HL-60 (cell line): ENCODE measurements at regions not wholly inside any gene's neighbourhood (a gene's known extent, or its start where the extent isn't known, plus 50 kb on each side); places are given as distances from the start of the nearest gene placed in this dataset.

Experiments
- CTCF ChIP-seq: IDR thresholded peaks from one replicate; pipeline ENCODE4 v1.5.1; 2011; ENCODE audit warnings: low read length, control low read depth, inconsistent platforms; ENCODE audit not compliant: insufficient read depth
- GABPA ChIP-seq: IDR thresholded peaks from 2 replicates; pipeline ENCODE4 v1.6.1; 2012; ENCODE audit warnings: low read depth
- POLR2AphosphoS5 ChIP-seq: IDR thresholded peaks from 2 replicates; pipeline ENCODE4 v1.6.1; 2012; ENCODE audit warnings: low read depth
- SPI1 ChIP-seq: IDR thresholded peaks from 2 replicates; pipeline ENCODE4 v1.6.1; 2012; ENCODE audit warnings: low read depth, mild to moderate bottlenecking, borderline replicate concordance
- TF ChIP-seq, protein P1 (sequence below): IDR thresholded peaks from 2 replicates; pipeline ENCODE4 v1.6.1; 2012; ENCODE audit warnings: low read depth; ENCODE audit not compliant: insufficient replicate concordance

DNA sequence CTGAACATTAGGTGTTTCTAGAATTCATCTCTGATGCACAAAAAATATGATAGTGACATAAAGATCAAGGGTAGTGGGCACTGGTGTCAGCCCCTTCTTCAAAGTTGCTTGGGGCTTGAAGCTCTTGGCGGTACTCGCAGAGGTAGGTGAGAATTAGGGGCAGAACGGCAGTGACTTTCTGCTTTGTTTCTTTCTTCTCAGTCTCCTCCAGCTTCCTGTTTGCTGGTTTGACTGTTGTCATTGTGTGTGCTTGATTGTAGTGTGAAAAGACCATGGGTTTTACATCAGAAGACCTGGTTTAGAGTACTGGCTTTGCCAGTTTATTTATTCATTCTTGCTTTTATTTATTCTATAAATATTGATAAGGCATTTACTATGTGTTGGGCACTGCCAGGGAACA, 156.7 kb upstream of the PLET1 start:
- TF ChIP-seq POLR2AphosphoS5 (no peak), CTCF (no peak), GABPA (no peak), SPI1 (no peak)
- TF ChIP-seq, protein P1, sequence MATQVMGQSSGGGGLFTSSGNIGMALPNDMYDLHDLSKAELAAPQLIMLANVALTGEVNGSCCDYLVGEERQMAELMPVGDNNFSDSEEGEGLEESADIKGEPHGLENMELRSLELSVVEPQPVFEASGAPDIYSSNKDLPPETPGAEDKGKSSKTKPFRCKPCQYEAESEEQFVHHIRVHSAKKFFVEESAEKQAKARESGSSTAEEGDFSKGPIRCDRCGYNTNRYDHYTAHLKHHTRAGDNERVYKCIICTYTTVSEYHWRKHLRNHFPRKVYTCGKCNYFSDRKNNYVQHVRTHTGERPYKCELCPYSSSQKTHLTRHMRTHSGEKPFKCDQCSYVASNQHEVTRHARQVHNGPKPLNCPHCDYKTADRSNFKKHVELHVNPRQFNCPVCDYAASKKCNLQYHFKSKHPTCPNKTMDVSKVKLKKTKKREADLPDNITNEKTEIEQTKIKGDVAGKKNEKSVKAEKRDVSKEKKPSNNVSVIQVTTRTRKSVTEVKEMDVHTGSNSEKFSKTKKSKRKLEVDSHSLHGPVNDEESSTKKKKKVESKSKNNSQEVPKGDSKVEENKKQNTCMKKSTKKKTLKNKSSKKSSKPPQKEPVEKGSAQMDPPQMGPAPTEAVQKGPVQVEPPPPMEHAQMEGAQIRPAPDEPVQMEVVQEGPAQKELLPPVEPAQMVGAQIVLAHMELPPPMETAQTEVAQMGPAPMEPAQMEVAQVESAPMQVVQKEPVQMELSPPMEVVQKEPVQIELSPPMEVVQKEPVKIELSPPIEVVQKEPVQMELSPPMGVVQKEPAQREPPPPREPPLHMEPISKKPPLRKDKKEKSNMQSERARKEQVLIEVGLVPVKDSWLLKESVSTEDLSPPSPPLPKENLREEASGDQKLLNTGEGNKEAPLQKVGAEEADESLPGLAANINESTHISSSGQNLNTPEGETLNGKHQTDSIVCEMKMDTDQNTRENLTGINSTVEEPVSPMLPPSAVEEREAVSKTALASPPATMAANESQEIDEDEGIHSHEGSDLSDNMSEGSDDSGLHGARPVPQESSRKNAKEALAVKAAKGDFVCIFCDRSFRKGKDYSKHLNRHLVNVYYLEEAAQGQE: no peak
